Activated naive CD4-positive, alpha-beta T cell treated with anti-CD3 and anti-CD28 coated beads for 36 hours (primary cell): ENCODE measurements at regions not wholly inside any gene's neighbourhood (a gene's known extent, or its start where the extent isn't known, plus 50 kb on each side); places are given as distances from the start of the nearest gene placed in this dataset.
"Not testable (repeated sequence)": the region's sequence is repeated elsewhere in the genome, so short reads cannot be mapped to it uniquely, and the experiment has no call there.

Experiments
- CTCF ChIA-PET: fragments of 350-600 bp; sonication (Branson Sonifier 250); formaldehyde crosslinking; loops from one replicate; lab custom pipeline; 2021; ENCODE audit warnings: antibody characterized with exemption; lab: Charles Lee
- DNase-seq: peaks from one replicate; pipeline ENCODE4 v3.0.0-alpha.2; 2020
- H3K27ac Mint-ChIP-seq: one replicate; pipeline ENCODE4 v1.8.0; 2021; ENCODE audit warnings: mild to moderate bottlenecking, mixed read lengths
- H3K27me3 Mint-ChIP-seq: one replicate; pipeline ENCODE4 v1.8.0; 2021; ENCODE audit warnings: low read depth, mixed read lengths
- H3K36me3 Mint-ChIP-seq: one replicate; pipeline ENCODE4 v1.8.0; 2021; ENCODE audit warnings: low read depth, mixed read lengths
- H3K4me1 Mint-ChIP-seq: one replicate; pipeline ENCODE4 v1.8.0; 2021; ENCODE audit warnings: low read depth, mixed read lengths
- H3K4me3 Mint-ChIP-seq: one replicate; pipeline ENCODE4 v1.8.0; 2021; ENCODE audit warnings: mild to moderate bottlenecking, moderate library complexity, mixed read lengths
- H3K9me3 Mint-ChIP-seq: one replicate; pipeline ENCODE4 v1.8.0; 2021; ENCODE audit warnings: mixed read lengths
- intact Hi-C: fragments of 100-400 bp; cut with micrococcal nuclease; formaldehyde crosslinking; loops from one replicate; pipeline ENCODE4 v1.15.1; 2023

DNA sequence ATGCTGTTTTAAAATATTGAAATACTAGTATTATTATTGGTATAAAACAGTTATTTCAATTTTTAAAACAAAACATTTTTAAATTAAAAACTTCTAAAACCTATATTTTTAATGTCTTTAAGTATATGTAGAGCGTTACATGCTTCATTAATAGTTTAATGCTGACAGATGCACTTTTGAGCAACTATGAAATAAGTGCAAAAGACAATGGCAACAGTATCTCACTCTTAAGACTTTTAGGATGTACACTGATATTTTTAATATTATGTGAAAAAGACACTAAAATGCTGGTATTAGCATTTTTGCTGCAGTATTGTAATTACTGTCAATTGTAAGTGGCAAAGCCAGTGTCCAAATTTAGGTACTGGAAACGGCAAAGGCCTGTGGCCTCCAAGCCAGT lies 93.2 kb upstream of the NAA35 start:
- H3K36me3 Mint-ChIP-seq, result peaks cover 12% of the 10 kb centered on the region
- H3K27me3 Mint-ChIP-seq, intact Hi-C loops, H3K27ac Mint-ChIP-seq, CTCF ChIA-PET, H3K9me3 Mint-ChIP-seq, DNase-seq, H3K4me3 Mint-ChIP-seq, H3K4me1 Mint-ChIP-seq: not testable (repeated sequence)

DNA sequence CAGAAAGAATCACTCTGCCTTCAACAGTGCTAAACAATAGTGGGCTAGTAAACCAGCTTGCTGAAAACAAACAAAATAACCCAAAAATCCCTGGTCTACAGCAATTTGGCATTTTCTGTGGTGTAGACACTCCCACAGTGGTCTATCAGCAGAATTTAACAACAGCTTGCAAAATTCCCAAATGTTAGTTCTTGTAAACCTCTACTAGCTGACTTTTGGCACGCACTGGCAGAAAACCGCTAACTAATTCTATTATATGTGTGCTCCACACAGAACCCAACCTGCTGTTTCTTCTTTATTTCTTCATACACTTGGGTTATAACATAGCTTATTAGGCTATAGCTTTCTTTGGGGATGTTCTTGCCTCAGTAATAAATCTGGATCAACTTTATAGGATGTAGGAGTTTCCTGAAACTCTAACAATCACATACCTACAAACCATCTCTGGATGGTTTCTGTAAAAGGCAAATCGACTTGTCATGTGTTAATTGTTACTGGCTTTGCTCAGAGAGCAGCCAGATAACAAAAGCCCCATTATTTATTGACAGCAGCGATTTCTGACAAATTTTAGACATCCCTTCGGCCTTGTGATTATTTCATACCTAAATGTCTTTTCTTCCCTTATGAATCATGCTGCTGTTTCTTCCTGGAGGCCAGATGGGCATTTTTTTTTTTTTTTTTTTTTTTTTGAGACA lies 82.7 kb upstream of the NAA35 start:
- no peaks in the 10 kb centered on the region for H3K27me3 Mint-ChIP-seq
- intact Hi-C loops, result no loop called here
- H3K9me3 Mint-ChIP-seq, result no peaks in the 10 kb centered on the region
- H3K36me3 Mint-ChIP-seq, result peaks cover 16% of the 10 kb centered on the region
- no peak overlapping the region for H3K4me3 Mint-ChIP-seq
- CTCF ChIA-PET, result interaction anchor here (0.6 kb wide), 1 partner anchor 30 kb away, joined by 4 read pairs; no protein-coding TSS in a partner anchor
- peaks cover 10% of the 10 kb centered on the region for H3K4me1 Mint-ChIP-seq
- H3K27ac Mint-ChIP-seq, result no peak overlapping the region
- DNase-seq, result no peak

DNA sequence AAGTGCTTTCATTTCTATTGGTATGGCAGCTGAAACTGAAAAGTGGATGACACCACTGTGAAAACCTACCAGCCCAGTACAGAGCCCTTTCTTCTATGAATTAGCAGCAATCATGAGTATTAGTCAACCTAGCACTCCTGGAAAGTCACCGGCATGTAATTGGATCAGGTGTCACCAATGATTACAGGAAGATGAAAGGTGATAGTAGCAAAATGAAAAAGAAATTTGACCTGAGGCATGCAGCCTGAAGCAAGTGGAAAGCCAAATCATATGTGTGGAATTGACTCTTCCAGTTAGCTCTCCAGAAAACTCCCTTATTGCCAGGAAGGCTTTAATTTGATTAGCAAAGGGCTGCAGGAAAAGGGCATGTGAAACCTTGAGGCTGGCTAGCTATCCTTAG lies 81.2 kb upstream of the NAA35 start:
- H3K4me1 Mint-ChIP-seq, result peaks cover 10% of the 10 kb centered on the region
- no peaks in the 10 kb centered on the region for H3K9me3 Mint-ChIP-seq
- peak; percentile 21 for DNase-seq
- no peaks in the 10 kb centered on the region for H3K27me3 Mint-ChIP-seq
- intact Hi-C loops, result no loop called here
- H3K36me3 Mint-ChIP-seq, result peaks cover 17% of the 10 kb centered on the region
- peak overlapping the region; percentile 3 for H3K27ac Mint-ChIP-seq
- no peak overlapping the region for H3K4me3 Mint-ChIP-seq
- CTCF ChIA-PET, result interaction anchor here (0.8 to 0.9 kb wide), 2 partner anchors 16 to 45 kb away, joined by 3 read pairs; no protein-coding TSS in a partner anchor

- H3K27ac Mint-ChIP-seq, intact Hi-C loops, H3K9me3 Mint-ChIP-seq, H3K4me3 Mint-ChIP-seq, DNase-seq, CTCF ChIA-PET, H3K27me3 Mint-ChIP-seq: not testable (repeated sequence)
- Mint-ChIP-seq H3K36me3 (peaks cover 15% of the 10 kb centered on the region), H3K4me1 (peaks cover 10% of the 10 kb centered on the region)
Measured at GRCh38 chr9:85861882-85862281, 79.1 kb upstream of the NAA35 start.

- no peak for DNase-seq
- Mint-ChIP-seq H3K4me3 (no peak overlapping the region), H3K9me3 (peaks cover 6% of the 10 kb centered on the region), H3K27ac (no peak overlapping the region), H3K4me1 (peaks cover 10% of the 10 kb centered on the region), H3K27me3 (no peaks in the 10 kb centered on the region), H3K36me3 (peaks cover 15% of the 10 kb centered on the region)
- intact Hi-C loops, result no loop called here
- CTCF ChIA-PET, result no interaction called here
Measured at GRCh38 chr9:85863875-85864274, 77.1 kb upstream of the NAA35 start.

DNA sequence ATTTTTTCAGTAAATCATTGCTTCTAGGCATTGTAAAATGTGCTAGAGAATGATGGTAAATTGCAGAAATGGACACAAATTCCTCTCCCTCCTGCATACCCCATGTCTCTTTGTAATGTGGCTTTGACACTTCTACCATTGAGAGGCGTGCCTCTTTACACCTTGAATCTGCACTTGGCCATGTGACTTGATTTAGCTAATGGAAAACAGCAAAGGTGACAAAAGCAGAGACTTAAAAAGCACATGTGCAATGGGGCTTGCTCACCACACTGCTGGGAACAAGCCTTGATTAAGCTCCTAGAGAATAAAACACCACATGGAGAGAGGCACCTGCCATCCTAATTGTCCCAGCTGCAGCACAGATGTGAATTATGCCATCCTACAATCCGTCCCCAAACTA lies 69.9 kb upstream of the NAA35 start:
- intact Hi-C loops, result no loop called here
- Mint-ChIP-seq H3K27me3 (no peaks in the 10 kb centered on the region), H3K9me3 (peaks cover 6% of the 10 kb centered on the region), H3K4me1 (no peaks in the 10 kb centered on the region), H3K27ac (no peak overlapping the region), H3K4me3 (no peak overlapping the region), H3K36me3 (no peaks in the 10 kb centered on the region)
- no peak for DNase-seq
- CTCF ChIA-PET, result interaction anchor here (0.6 kb wide), 1 partner anchor 27 kb away, joined by 3 read pairs; no protein-coding TSS in a partner anchor

GRCh38 chr9:85871683-85872082 lies 69.3 kb upstream of the NAA35 start:
- H3K36me3 Mint-ChIP-seq, H3K4me1 Mint-ChIP-seq, H3K4me3 Mint-ChIP-seq, H3K27me3 Mint-ChIP-seq, H3K27ac Mint-ChIP-seq, intact Hi-C loops, H3K9me3 Mint-ChIP-seq, DNase-seq: not testable (repeated sequence)
- CTCF ChIA-PET, result interaction anchor here (0.6 kb wide), 1 partner anchor 26 kb away, joined by 3 read pairs; no protein-coding TSS in a partner anchor

- Mint-ChIP-seq H3K27me3 (no peaks in the 10 kb centered on the region), H3K4me1 (no peaks in the 10 kb centered on the region), H3K36me3 (no peaks in the 10 kb centered on the region), H3K4me3 (no peak overlapping the region), H3K27ac (no peak overlapping the region), H3K9me3 (no peaks in the 10 kb centered on the region)
- CTCF ChIA-PET, result no interaction called here
- intact Hi-C loops, result no loop called here
- no peak for DNase-seq
Measured at GRCh38 chr9:85872463-85872862, 68.5 kb upstream of the NAA35 start.

DNA sequence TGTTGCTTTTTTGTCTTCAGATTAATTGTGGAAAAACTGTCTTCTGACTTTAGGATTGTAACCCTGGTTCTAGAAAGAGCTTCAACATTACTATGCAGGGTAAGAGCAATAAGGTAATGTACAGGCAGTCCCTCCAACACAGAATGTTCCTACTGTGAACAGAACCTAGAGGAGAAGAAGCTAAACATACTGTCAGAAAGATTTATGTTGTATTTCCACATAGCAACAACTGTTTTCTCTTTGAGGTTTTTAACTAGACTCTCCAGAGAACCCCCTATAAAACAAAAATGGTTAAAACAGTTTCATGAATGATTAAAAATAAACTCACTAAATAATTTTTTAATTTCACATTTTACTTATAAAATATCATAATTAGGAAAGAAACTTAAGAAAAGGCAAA lies 64.3 kb upstream of the NAA35 start:
- DNase-seq, result no peak
- H3K4me3 Mint-ChIP-seq, result no peak overlapping the region
- H3K36me3 Mint-ChIP-seq, result no peaks in the 10 kb centered on the region
- no peaks in the 10 kb centered on the region for H3K27me3 Mint-ChIP-seq
- intact Hi-C loops, result no loop called here
- no peaks in the 10 kb centered on the region for H3K4me1 Mint-ChIP-seq
- H3K9me3 Mint-ChIP-seq, result no peaks in the 10 kb centered on the region
- CTCF ChIA-PET, result interaction anchor here (0.5 kb wide), 1 partner anchor 124 kb away, joined by 4 read pairs; no protein-coding TSS in a partner anchor
- H3K27ac Mint-ChIP-seq, result no peak overlapping the region

- H3K4me3 Mint-ChIP-seq, DNase-seq, H3K36me3 Mint-ChIP-seq, H3K27ac Mint-ChIP-seq, H3K9me3 Mint-ChIP-seq, H3K4me1 Mint-ChIP-seq, H3K27me3 Mint-ChIP-seq, CTCF ChIA-PET, intact Hi-C loops: not testable (repeated sequence)
Measured at GRCh38 chr9:85878872-85879597, 61.9 kb upstream of the NAA35 start.

DNA sequence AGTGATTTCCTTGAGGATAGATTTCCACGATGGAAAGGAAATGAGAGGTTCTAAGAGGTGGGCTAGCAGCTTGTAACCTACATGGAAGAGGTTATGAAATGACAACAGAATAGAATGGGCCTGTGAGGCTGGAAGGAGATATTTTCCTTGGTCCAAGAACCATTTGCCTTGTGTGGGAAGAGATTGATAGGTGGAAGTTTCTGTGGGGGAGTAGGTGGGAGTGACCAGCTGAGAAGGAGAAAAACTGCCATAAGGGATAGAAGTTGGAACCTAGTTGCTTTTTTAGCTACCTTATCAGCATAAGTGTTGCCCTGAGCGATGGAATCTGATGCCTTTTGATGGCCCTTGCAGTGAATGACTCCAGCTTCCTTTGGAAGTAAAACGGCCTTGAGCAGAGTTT lies 60.4 kb upstream of the NAA35 start:
- H3K4me3 Mint-ChIP-seq, intact Hi-C loops, H3K27me3 Mint-ChIP-seq, H3K27ac Mint-ChIP-seq, H3K9me3 Mint-ChIP-seq, H3K4me1 Mint-ChIP-seq, H3K36me3 Mint-ChIP-seq, CTCF ChIA-PET, DNase-seq: not testable (repeated sequence)

DNA sequence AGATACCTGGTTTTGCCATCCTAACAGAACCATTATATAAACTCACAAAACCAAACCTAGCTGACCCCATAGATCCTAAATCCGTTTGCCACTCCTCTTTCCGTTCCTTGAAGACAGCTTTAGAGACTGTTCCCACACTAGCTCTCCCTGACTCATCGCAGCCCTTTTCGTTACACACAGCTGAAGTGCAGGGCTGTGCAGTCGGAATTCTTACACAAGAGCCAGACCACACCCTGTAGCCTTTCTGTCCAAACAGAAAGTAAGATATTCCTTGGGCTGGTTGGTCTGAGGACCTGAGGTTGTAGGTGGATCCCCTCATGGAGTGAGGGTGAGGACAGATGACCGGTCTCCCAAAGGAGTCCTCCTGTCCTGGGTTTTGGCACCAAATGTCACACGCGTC lies 56.7 kb upstream of the NAA35 start:
- CTCF ChIA-PET, result interaction anchor here (0.7 kb wide), 1 partner anchor 59 kb away, joined by 3 read pairs; no protein-coding TSS in a partner anchor
- no peak for DNase-seq
- no peak overlapping the region for H3K4me3 Mint-ChIP-seq
- H3K27me3 Mint-ChIP-seq, result no peaks in the 10 kb centered on the region
- peaks cover 5% of the 10 kb centered on the region for H3K36me3 Mint-ChIP-seq
- no peak overlapping the region for H3K27ac Mint-ChIP-seq
- H3K4me1 Mint-ChIP-seq, result no peaks in the 10 kb centered on the region
- intact Hi-C loops, result no loop called here
- no peaks in the 10 kb centered on the region for H3K9me3 Mint-ChIP-seq

GRCh38 chr9:85890962-85891361 lies 50.0 kb upstream of the NAA35 start:
- H3K4me1 Mint-ChIP-seq, result no peaks in the 10 kb centered on the region
- intact Hi-C loops, result no loop called here
- peaks cover 2% of the 10 kb centered on the region for H3K36me3 Mint-ChIP-seq
- peaks cover 8% of the 10 kb centered on the region for H3K9me3 Mint-ChIP-seq
- no peak overlapping the region for H3K27ac Mint-ChIP-seq
- no peak overlapping the region for H3K4me3 Mint-ChIP-seq
- H3K27me3 Mint-ChIP-seq, result no peaks in the 10 kb centered on the region
- CTCF ChIA-PET, result no interaction called here
- no peak for DNase-seq
